Testis (tissue), 2 donors: ENCODE measurements at regions not wholly inside any gene's neighbourhood (a gene's known extent, or its start where the extent isn't known, plus 50 kb on each side); places are given as distances from the start of the nearest gene placed in this dataset.

Experiments used
- DNase-seq: peaks from one replicate; pipeline ENCODE4 v3.0.0-alpha.2; 2019
- H3K27ac ChIP-seq, 2 donors: fragments of 200-600 bp; sonication (generic); one replicate each; pipeline ENCODE4 v1.5.1; 2019
- H3K27me3 ChIP-seq: fragments of 200-600 bp; sonication (generic); one replicate; pipeline ENCODE4 v1.5.1; 2019
- H3K36me3 ChIP-seq: fragments of 200-600 bp; sonication (generic); one replicate; pipeline ENCODE4 v1.5.1; 2017; ENCODE audit warnings: low read depth; ENCODE audit errors: missing control alignments
- H3K4me1 ChIP-seq: fragments of 200-600 bp; sonication (generic); one replicate; pipeline ENCODE4 v1.5.1; 2019
- H3K4me3 ChIP-seq, 2 donors: fragments of 200-600 bp; sonication (generic); one replicate each; pipeline ENCODE4 v1.5.1; 2017 to 2019
- H3K9me3 ChIP-seq: fragments of 200-600 bp; sonication (generic); one replicate; pipeline ENCODE4 v1.5.1; 2017
- POLR2A ChIP-seq: fragments of 450-650 bp; IDR thresholded peaks from one replicate; pipeline ENCODE4 v1.6.1; 2017; ENCODE audit warnings: antibody characterized with exemption, mild to moderate bottlenecking, moderate library complexity
- WGBS, 2 donors: methylation state at CpG; one replicate each; pipeline ENCODE4 v1.1.5; 2018; 5-methylcytosine and 5-hydroxymethylcytosine counted together
- intact Hi-C: fragments of 100-400 bp; cut with DNase I; formaldehyde crosslinking; loops from one replicate; pipeline ENCODE4 v1.15.1; 2023; ENCODE audit warnings: low total_unique reads
- TF ChIP-seq, protein P1 (sequence below), 3 experiments: fragments of 450-650 bp in 2 of 3; fragments of 200-600 bp in 1 of 3; sonication (generic) in 1 of 3; IDR thresholded peaks; one replicate each; pipeline ENCODE4 v1.5.1; 2016 to 2019; ENCODE audit warnings: antibody characterized with exemption in 3 of 3, mild to moderate bottlenecking in 2 of 3, moderate library complexity in 1 of 3

DNA sequence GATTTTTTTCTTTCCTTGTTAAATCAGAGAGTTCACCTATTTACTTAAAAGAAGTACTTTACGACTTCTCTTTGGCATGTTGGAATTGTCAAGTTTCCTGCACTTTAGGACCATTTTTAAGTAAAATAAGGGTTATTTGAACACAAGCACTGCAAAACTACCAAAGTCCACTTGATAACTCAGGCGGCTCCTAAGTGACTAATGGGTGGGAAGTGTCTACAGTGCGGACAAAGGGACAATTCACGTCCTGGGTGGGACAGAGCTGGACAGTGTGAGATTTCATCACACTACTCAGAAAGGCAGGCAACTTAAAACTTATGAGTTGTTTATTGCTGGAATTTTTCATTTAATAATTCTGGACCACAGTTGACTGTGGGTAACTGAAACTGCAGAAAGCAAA is 590.2 kb upstream of the UBE2E2 start:
- Histone ChIP-seq H3K27me3 (no peaks in the 10 kb centered on the region), H3K9me3 (no peaks in the 10 kb centered on the region), H3K27ac (no peak overlapping the region), H3K4me3 (no peak overlapping the region), H3K4me1 (no peaks in the 10 kb centered on the region), H3K36me3 (no peaks in the 10 kb centered on the region)
- 87 to 88% methylated on average over 4 of the region's 4 CpGs for WGBS, 2 donors
- TF ChIP-seq POLR2A, result no peak
- TF ChIP-seq, protein P1, sequence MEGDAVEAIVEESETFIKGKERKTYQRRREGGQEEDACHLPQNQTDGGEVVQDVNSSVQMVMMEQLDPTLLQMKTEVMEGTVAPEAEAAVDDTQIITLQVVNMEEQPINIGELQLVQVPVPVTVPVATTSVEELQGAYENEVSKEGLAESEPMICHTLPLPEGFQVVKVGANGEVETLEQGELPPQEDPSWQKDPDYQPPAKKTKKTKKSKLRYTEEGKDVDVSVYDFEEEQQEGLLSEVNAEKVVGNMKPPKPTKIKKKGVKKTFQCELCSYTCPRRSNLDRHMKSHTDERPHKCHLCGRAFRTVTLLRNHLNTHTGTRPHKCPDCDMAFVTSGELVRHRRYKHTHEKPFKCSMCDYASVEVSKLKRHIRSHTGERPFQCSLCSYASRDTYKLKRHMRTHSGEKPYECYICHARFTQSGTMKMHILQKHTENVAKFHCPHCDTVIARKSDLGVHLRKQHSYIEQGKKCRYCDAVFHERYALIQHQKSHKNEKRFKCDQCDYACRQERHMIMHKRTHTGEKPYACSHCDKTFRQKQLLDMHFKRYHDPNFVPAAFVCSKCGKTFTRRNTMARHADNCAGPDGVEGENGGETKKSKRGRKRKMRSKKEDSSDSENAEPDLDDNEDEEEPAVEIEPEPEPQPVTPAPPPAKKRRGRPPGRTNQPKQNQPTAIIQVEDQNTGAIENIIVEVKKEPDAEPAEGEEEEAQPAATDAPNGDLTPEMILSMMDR (IDR thresholded peaks at IDR 0.05), result no peak
- intact Hi-C loops, result no loop called here
- DNase-seq, result no peak

DNA sequence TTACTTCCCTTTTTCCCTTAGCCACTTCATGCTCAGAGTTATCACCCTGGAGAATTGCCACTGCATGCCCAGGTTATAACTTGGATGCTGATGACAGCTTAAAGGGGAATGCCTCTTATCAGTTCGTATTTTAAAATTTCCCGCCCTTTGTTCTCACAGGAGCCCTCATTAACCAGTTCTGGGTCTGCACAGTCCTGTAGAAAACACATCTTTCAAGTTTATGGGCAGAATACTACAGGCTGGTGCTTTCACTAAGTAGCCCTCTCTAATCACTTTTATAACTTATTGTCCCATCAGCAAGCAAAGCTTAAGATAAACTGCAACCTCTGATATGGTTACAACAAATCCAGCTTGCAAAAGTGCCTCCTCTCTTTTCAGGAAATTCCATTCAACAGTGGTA is 587.3 kb upstream of the UBE2E2 start:
- Histone ChIP-seq H3K9me3 (no peaks in the 10 kb centered on the region), H3K36me3 (no peaks in the 10 kb centered on the region), H3K27ac (no peak overlapping the region), H3K27me3 (no peaks in the 10 kb centered on the region), H3K4me3 (no peak overlapping the region), H3K4me1 (no peaks in the 10 kb centered on the region)
- DNase-seq, result no peak
- intact Hi-C loops, result no loop called here
- 25 to 50% methylated on average over 2 of the region's 2 CpGs for WGBS, 2 donors
- TF ChIP-seq, protein P1 (IDR thresholded peaks at IDR 0.05), result no peak
- no peak for TF ChIP-seq POLR2A

DNA sequence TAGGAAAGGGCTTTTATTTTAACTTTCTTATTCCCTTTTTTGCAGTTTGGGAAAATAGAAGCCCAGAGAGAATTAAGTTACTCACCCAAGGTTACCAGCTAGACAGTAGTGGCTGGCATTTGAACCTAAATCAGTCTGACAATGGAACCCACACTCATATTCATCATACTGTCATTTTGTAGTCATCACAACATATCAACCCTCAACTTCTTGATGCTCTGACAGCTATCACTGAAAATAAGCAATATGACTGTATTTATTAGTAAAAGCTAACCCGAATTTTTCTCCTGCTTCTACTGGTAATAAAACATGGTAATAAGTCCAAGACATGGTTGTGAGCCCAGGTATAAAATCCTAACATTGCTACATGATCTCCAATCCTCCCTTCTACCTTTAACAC is 585.8 kb upstream of the UBE2E2 start:
- WGBS, 2 donors, result 71 to 72% methylated on average over 1 of the region's 1 CpG

DNA sequence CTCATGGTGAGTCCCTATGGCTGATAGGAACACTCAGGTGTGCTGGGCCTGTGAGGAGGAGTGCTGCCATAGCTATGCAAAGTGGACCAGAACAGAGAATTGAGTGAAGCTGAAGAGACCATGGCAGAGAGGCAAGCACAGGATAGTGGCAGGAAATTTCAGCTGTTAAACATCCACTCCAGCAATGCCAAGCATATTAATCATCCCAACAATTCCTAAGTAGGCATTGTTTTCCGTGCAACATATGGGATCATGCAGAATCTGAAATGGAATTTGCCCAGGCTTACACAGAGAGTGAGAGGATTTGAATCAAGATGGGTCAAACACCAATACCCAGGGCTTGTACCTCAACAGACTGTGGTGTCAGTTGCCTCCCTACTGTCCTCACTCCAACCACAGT is 582.6 kb upstream of the UBE2E2 start:
- no peak overlapping the region for H3K4me3 ChIP-seq
- WGBS, 2 donors, result 94 to 100% methylated on average over 1 of the region's 1 CpG
- H3K9me3 ChIP-seq, result no peaks in the 10 kb centered on the region
- H3K27ac ChIP-seq, result no peak overlapping the region
- intact Hi-C loops, result no loop called here
- no peaks in the 10 kb centered on the region for H3K4me1 ChIP-seq
- no peak for TF ChIP-seq POLR2A
- TF ChIP-seq, protein P1 (IDR thresholded peaks at IDR 0.05), result no peak
- H3K36me3 ChIP-seq, result no peaks in the 10 kb centered on the region
- DNase-seq, result no peak
- H3K27me3 ChIP-seq, result no peaks in the 10 kb centered on the region

More for the DNA sequence above, 585.8 kb upstream of the UBE2E2 start:
- H3K36me3 ChIP-seq, result no peaks in the 10 kb centered on the region
- H3K27me3 ChIP-seq, result no peaks in the 10 kb centered on the region
- no peak for DNase-seq
- H3K4me3 ChIP-seq, result no peak overlapping the region
- no peaks in the 10 kb centered on the region for H3K4me1 ChIP-seq
- intact Hi-C loops, result no loop called here
- TF ChIP-seq POLR2A, result no peak
- TF ChIP-seq, protein P1 (IDR thresholded peaks at IDR 0.05), result no peak
- H3K9me3 ChIP-seq, result no peaks in the 10 kb centered on the region
- H3K27ac ChIP-seq, result no peak overlapping the region

DNA sequence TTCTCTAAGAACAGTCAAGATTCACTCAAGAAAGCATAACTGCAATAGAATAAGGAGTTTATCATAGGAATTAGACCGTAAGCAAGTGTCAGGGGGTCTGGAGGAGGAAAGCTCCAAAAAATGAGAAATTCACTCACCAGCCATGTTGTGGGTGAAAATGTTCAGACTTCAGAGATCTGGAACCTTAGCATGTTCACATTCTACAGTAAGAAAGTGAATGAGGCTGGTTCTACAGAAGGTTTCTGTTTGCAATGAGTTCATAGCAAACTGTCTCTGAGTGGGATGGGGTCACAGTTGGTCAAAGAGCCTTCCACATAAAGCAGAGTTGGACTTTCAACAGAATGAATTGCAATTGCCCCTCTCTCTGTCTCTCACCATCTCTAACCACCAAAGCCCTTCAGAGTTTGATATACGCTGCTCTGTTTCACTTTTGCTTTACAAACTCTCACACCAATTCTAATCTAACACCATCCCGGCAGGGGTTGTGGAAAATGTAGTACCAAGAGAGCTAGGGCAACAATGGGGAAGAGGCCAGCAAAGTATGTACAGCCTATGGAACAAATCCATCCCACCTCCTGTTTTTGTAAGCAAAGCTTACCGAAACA is 581.8 kb upstream of the UBE2E2 start:
- TF ChIP-seq, protein P1 (IDR thresholded peaks at IDR 0.05), result no peak
- TF ChIP-seq POLR2A, result no peak
- DNase-seq, result no peak

More for the DNA sequence above, 581.8 kb upstream of the UBE2E2 start:
- intact Hi-C loops, result no loop called here
- H3K4me3 ChIP-seq, result no peak overlapping the region
- H3K27ac ChIP-seq, result no peak overlapping the region
- no peaks in the 10 kb centered on the region for H3K9me3 ChIP-seq
- 90 to 93% methylated on average over 4 of the region's 4 CpGs for WGBS, 2 donors
- H3K36me3 ChIP-seq, result no peaks in the 10 kb centered on the region
- H3K4me1 ChIP-seq, result no peaks in the 10 kb centered on the region
- H3K27me3 ChIP-seq, result no peaks in the 10 kb centered on the region
